Suppressor macrophage (primary cell): ENCODE measurements at regions not wholly inside any gene's neighbourhood (a gene's known extent, or its start where the extent isn't known, plus 50 kb on each side); places are given as distances from the start of the nearest gene placed in this dataset.
"Not testable (repeated sequence)": the region's sequence is repeated elsewhere in the genome, so short reads cannot be mapped to it uniquely, and the experiment has no call there.

Source experiments
- DNase-seq, 4 experiments: peaks; one replicate each; pipeline ENCODE4 v3.0.0-alpha.2; 2020 to 2022

- peak; percentile 47 to 58 (median 52) for DNase-seq
Observed at GRCh38 chr6:144931172-144932035, 646.3 kb downstream of the UTRN start.

GRCh38 chr6:144932621-144933020 lies 647.5 kb downstream of the UTRN start:
- no peak for DNase-seq

GRCh38 chr6:144935181-144935580 lies 650.0 kb downstream of the UTRN start:
- no peak for DNase-seq

- DNase-seq: no peak
Observed at GRCh38 chr6:144935661-144936060, 650.5 kb downstream of the UTRN start.

GRCh38 chr6:144936764-144937163 lies 651.6 kb downstream of the UTRN start:
- no peak for DNase-seq

DNA sequence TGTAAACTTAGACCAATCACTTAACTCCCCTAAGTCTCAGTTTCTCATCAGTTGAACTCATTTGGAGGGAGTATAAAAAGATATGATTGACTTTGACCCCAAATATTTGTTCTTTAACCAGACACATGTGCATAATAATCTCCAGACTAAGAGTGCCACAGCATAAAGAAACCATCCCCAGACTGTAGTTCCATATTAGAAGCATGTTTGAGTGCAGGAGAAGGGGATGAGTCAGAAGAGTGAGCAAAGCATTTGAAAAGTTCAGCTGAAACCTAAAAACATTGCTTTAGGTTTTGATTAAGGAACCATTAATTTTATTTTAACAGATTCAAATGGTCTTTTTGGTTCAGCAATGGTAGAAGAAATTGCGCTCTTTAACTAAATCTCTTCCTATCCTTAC lies 654.8 kb downstream of the UTRN start:
- no peak for DNase-seq

- no peak for DNase-seq
Observed at GRCh38 chr6:144944106-144944505, 659.0 kb downstream of the UTRN start.

DNA sequence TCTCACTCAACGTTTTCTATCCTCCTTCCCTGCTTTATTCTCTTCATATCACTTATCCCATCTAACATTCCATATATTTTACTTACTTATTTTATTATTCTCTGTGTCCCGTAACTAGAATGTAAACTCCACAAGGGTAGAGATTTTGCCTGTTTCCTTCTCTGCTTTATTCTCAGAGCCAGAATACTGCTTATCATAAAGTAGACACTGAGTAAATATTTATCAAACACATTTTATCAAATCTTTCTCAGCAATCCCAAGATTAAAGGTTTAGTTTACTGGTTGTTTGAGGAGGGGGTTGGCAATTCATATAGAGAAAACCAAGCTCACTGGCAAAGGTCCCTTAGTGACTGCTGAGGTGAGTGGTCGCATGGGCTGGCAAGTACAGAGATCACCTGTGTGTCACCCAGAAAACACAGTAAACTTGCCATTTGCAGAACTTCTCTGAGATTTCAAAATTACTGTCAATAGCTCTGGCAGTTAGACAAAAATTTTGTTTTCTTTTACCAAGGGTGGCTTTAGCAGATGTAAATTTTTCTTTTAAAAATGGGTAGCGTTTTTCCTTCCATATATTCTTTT lies 662.4 kb downstream of the UTRN start:
- DNase-seq: no peak

DNA sequence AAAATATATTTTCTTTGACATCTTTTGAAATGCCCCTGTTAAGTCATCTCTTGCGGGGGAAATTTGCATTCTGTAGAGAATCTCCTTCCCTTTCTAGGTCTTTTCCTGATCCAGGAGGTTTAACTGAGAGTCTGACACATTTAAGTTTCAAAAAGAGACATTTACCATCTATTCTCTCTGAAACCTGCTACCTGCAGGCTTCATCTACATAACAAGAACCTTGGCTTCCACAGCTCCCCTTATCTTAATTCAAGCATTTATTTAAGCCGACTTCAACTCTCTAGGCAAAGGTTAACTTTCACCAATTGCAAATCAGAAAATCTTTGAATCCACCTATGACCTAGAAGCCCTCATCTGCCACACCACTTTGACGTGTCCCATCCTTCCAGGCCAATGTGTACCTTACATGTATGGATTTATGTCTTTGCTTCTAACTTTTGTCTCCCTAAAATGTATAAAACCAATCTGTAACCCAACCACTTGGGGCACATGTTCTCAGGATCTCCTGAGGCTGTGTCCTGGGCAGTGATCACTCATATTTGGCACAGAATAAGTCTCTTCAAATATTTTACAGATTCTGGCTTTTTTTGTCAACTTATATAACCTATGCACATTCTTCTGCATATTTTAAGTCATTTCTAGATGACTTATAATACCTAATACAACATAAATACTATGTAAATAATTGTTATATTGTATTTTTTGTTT lies 666.7 kb downstream of the UTRN start:
- DNase-seq: no peak

- DNase-seq: no peak
Observed at GRCh38 chr6:144952456-144953240, 667.5 kb downstream of the UTRN start.

DNA sequence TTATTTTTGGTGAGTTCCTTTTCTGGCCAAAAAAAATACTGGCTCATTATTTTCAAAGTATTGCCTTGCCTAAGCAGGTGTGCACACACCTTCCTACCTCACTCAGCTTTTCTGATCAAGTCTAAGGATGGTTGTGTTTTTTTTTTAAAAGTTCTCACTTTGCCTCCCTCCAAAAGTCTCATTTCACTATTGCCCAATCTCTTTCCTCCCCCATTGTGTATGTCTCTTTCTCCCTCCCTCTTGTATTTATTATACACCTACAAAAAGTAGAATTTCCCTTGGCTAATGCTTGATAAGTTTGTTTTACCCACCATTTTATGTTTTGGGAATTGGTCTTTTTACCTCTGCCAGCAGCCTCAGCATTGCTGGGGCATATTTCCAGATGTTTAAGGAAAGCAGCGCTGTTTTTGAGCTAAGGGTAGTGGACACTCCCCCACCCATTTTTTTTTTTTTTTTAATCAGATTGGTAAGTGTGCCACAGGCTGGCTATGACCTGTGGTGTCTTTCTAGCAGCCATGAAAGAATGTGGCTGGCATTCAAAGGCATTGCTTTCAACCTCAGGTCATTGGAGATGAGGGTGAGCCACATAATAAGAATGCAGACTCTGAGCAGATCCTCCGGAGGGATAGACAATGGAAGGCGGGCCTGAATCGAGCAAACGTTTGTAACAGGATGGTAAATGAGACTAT lies 668.6 kb downstream of the UTRN start:
- no peak for DNase-seq

GRCh38 chr6:144954241-144954556 lies 669.1 kb downstream of the UTRN start:
- no peak for DNase-seq

- no peak for DNase-seq
Observed at GRCh38 chr6:144955392-144955791, 670.3 kb downstream of the UTRN start.

DNA sequence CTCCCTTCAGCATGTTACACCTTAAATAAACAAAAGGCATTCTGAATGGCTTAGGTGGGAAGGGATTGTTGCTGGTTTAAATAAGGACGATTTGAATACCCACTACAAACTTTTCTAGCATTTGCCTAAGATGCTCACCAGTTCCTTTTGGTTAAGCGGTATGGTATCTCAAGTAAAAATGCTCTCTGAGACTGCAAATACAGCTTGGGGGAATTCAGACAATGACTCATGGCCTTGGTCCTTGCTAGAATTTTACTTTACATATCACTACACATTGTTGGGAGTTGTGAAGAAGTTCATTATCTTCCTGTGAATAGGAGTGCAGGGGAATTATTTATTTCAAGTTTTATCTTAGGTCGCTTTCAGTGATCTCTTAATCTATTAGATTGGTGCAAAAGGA lies 670.7 kb downstream of the UTRN start:
- DNase-seq: no peak

GRCh38 chr6:144956697-144957096 lies 671.6 kb downstream of the UTRN start:
- not testable (repeated sequence) for DNase-seq

DNA sequence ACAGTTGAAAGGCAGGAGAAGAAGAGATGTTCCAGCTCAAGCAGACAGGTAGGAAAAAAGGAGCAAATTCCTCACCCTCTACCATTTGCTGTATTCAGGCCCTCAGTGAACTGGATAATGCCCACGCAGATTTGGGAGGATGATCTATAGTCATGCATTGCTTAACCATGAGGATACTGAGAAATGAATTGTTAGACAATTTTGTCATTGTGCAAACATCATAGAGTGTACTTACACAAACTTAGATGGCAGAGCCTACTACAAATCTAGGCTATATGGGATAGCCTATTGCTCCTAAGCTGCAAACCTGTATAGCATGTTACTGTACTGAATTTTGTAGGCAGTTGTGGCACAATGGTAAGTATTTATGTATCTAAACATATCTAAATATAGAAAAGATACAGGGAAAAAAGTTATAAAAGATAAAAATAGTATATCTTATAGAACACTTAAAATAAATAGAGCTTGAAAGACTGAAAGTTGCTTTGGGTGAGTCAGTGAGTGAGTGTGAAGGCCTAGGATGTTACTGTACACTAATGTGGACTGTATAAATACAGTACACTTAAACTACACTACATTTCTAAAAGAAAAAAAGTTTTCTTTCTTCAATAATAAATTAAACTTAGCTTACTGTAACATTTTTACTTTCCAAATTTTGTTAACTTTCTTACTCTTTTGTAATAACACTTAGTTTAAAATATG lies 672.3 kb downstream of the UTRN start:
- peak in 2 of 4 experiments; percentile 3 to 7 for DNase-seq

DNA sequence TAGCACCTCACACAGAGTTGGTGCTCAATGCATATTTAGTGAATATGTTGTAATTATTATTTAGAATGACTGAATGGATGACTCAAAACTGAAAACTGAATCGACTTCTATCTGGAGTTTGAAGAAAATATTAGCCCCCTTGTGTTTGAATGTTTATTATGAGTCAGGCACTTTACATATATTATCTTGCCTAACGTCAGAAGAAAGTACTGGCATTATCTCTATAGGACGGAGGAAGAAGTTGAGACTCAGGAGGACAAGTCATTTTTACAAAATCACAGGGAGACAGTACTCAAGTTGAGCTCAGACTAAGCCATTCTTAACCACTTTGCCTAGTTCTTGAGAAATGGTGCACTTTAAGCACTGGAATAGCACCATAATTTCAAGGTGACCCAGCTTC lies 684.0 kb downstream of the UTRN start:
- no peak for DNase-seq

DNA sequence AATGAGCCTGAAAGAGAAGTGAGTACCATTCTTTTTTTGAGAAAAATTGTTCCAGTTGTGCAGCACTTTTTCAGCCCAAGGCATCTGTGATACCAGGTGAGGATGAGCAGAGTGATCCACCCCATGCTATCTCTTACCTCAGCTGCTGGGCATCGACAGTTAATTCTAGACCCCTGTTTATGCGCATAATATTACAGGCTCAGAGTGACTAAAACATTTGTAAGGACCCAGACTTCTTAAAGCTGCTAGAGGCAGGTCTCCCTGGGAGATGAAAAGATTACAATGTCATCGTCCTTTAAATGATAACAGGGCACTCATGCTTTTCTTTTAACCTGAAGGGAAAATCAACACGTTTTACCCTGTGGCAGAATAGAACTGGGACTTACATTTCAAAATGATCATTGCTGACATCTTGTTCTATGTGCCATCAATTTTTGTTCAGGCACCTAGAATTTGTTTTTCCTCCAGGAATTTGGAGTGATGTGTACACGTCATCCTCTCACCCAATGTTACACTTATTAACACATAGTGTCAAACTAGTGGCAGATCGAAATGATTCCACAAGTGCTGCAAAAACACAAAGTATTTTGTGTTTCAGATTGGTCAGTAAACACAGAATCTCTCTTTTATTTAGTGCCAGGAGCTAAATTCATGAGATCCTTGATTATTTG lies 684.6 kb downstream of the UTRN start:
- no peak for DNase-seq

GRCh38 chr6:144977250-144977864 lies 692.2 kb downstream of the UTRN start:
- DNase-seq: not testable (repeated sequence)

GRCh38 chr6:144978208-144978607 lies 693.1 kb downstream of the UTRN start:
- no peak for DNase-seq

DNA sequence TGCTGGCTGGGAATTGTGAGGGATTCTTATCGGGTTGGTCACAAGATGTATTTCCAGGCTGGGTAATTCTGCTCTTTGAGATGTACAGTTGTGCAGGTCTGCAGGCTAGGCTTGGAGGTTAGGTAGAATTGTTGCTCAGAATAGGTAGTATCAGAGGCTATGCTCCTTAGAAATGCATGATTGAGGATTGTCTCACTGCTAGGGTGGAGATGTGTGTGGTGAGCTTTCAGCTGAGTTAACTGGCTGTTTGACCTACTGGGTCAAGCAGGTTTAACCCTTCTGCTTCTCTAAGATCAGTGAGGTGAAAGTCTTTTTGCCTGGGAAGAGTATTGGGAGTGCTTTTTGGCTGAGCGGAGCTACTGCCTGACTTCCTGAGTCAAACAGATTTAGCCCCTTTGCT lies 701.1 kb downstream of the UTRN start:
- no peak for DNase-seq
